Esophagus muscularis mucosa (tissue), 3 donors: ENCODE measurements at regions not wholly inside any gene's neighbourhood (a gene's known extent, or its start where the extent isn't known, plus 50 kb on each side); places are given as distances from the start of the nearest gene placed in this dataset.

Experiments used
- CTCF ChIP-seq, 3 experiments: fragments of 200-600 bp in 2 of 3; fragments of 450-650 bp in 1 of 3; sonication (generic) in 2 of 3; IDR thresholded peaks; one replicate each; pipeline ENCODE4 v1.5.1; 2017 to 2019; ENCODE audit warnings: antibody characterized with exemption in 3 of 3, mild to moderate bottlenecking in 2 of 3, moderate library complexity in 1 of 3
- POLR2A ChIP-seq: fragments of 450-650 bp; IDR thresholded peaks from one replicate; pipeline ENCODE4 v1.6.1; 2017; ENCODE audit warnings: antibody characterized with exemption, moderate library complexity, mild to moderate bottlenecking, low read depth
- POLR2AphosphoS5 ChIP-seq, 2 donors: sonication (generic); formaldehyde crosslinking; IDR thresholded peaks; one replicate each; pipeline ENCODE4 v1.6.1; 2017; ENCODE audit warnings: antibody characterized with exemption in 2 of 2

DNA sequence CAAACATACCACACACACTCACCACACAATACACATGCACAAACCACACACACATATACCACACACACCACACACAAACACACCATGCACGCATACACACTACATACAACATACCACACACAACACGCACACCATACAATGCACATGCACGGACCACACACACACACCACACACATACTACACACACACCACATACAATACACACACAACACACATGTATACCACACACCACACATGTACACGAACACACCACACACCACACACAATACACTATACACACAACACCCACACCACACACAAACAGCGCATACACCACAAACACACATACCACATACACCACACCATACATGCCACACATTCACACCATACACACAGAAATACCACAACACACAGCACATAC, 480.3 kb downstream of the DIRAS2 start:
- TF ChIP-seq POLR2AphosphoS5 (IDR thresholded peaks at IDR 0.05) (no peak), CTCF (IDR thresholded peaks at IDR 0.05) (no peak), POLR2A (no peak)
